Neural cell (in vitro differentiated cells): ENCODE measurements at regions not wholly inside any gene's neighbourhood (a gene's known extent, or its start where the extent isn't known, plus 50 kb on each side); places are given as distances from the start of the nearest gene placed in this dataset.

Experiments used
- H2AFZ ChIP-seq: fragments of 200-600, 300-800 bp; sonication (generic), shearing (Covaris generic); 2 replicates; pipeline ENCODE4 v1.6.0; 2014; ENCODE audit warnings: low read depth, mild to moderate bottlenecking, antibody characterized with exemption, low read length, moderate library complexity
- H3F3A ChIP-seq: fragments of 200-600 bp; shearing (Covaris generic); 2 replicates; pipeline ENCODE4 v1.6.1; 2016; ENCODE audit warnings: mild to moderate bottlenecking, moderate library complexity, mixed read lengths, antibody characterized with exemption, low read length; ENCODE audit not compliant: insufficient read depth, poor library complexity, severe bottlenecking
- H3K27ac ChIP-seq: fragments of 200-600, 300-800 bp; sonication (generic), shearing (Covaris generic); 2 replicates; pipeline ENCODE4 v1.5.1; 2014; ENCODE audit warnings: mild to moderate bottlenecking, low read length, moderate library complexity
- H3K27me3 ChIP-seq: fragments of 300-800, 200-600 bp; sonication (generic), shearing (Covaris generic); 2 replicates; pipeline ENCODE4 v1.6.0; 2014; ENCODE audit warnings: mild to moderate bottlenecking, low read depth, low read length, moderate library complexity; ENCODE audit not compliant: insufficient read depth
- H3K36me3 ChIP-seq: fragments of 300-800, 200-600 bp; sonication (generic), shearing (Covaris generic); 2 replicates; pipeline ENCODE4 v1.5.1; 2014; ENCODE audit warnings: mild to moderate bottlenecking, antibody characterized with exemption, low read length, moderate library complexity; ENCODE audit not compliant: insufficient read depth
- H3K4me2 ChIP-seq: fragments of 300-800, 200-600 bp; sonication (generic), shearing (Covaris generic); 2 replicates; pipeline ENCODE4 v1.6.0; 2014; ENCODE audit warnings: mild to moderate bottlenecking, low read length
- H3K4me3 ChIP-seq: fragments of 300-800, 200-600 bp; sonication (generic), shearing (Covaris generic); 2 replicates; pipeline ENCODE4 v1.5.1; 2014; ENCODE audit warnings: mild to moderate bottlenecking, low read length, moderate library complexity
- H3K79me2 ChIP-seq: fragments of 200-600 bp; shearing (Covaris generic); replicated peaks from 2 replicates; pipeline ENCODE4 v1.6.0; 2014; ENCODE audit warnings: mild to moderate bottlenecking, low read length, moderate library complexity; ENCODE audit not compliant: insufficient read depth
- H3K9ac ChIP-seq: fragments of 300-800, 200-600 bp; sonication (generic), shearing (Covaris generic); 2 replicates; pipeline ENCODE4 v1.6.1; 2016; ENCODE audit warnings: mild to moderate bottlenecking, low read length, mixed read lengths
- H3K9me2 ChIP-seq: fragments of 200-600 bp; shearing (Covaris generic); 2 replicates; pipeline ENCODE4 v1.6.1; 2016; ENCODE audit warnings: mild to moderate bottlenecking, low read length, mixed read lengths; ENCODE audit not compliant: insufficient read depth
- H3K9me3 ChIP-seq: fragments of 200-600, 300-800 bp; sonication (generic), shearing (Covaris generic); 2 replicates; pipeline ENCODE4 v1.6.1; 2016; ENCODE audit warnings: mild to moderate bottlenecking, mixed run types, low read length, moderate library complexity, mixed read lengths
- H4K20me1 ChIP-seq: fragments of 200-600 bp; shearing (Covaris generic); 2 replicates; pipeline ENCODE4 v1.6.1; 2016; ENCODE audit warnings: mild to moderate bottlenecking, mixed run types; ENCODE audit not compliant: insufficient read depth
- EP300 ChIP-seq: fragments of 450-650 bp; conservative IDR thresholded peaks from 2 replicates; pipeline ENCODE4 v1.6.1; 2014; ENCODE audit warnings: antibody characterized with exemption, mild to moderate bottlenecking, moderate library complexity; ENCODE audit not compliant: poor library complexity, severe bottlenecking
- EZH2 ChIP-seq: fragments of 200-600, 300-800 bp; shearing (Covaris generic), sonication (generic); IDR thresholded peaks from 2 replicates; pipeline ENCODE4 v1.6.1; 2014; ENCODE audit warnings: antibody characterized with exemption, low read length, borderline replicate concordance, mild to moderate bottlenecking; ENCODE audit not compliant: insufficient read depth, poor library complexity, severe bottlenecking
- MXI1 ChIP-seq: fragments of 450-650 bp; conservative IDR thresholded peaks from 2 replicates; pipeline ENCODE4 v1.6.1; 2014; ENCODE audit warnings: antibody characterized with exemption, mild to moderate bottlenecking; ENCODE audit not compliant: poor library complexity, severe bottlenecking
- POLR2AphosphoS5 ChIP-seq: IDR thresholded peaks from 2 replicates; pipeline ENCODE4 v1.6.1; 2012
- RAD21 ChIP-seq: fragments of 450-650 bp; conservative IDR thresholded peaks from 2 replicates; pipeline ENCODE4 v1.6.1; 2014; ENCODE audit warnings: antibody characterized with exemption, mild to moderate bottlenecking, moderate library complexity
- REST ChIP-seq: IDR thresholded peaks from 2 replicates; pipeline ENCODE4 v1.6.1; 2012; ENCODE audit warnings: borderline replicate concordance
- SMC3 ChIP-seq: fragments of 450-650 bp; conservative IDR thresholded peaks from 2 replicates; pipeline ENCODE4 v1.6.1; 2014; ENCODE audit warnings: antibody characterized with exemption, mild to moderate bottlenecking, moderate library complexity; ENCODE audit not compliant: poor library complexity
- TAF1 ChIP-seq: IDR thresholded peaks from 2 replicates; pipeline ENCODE4 v1.6.1; 2012; ENCODE audit warnings: low read depth
- TF ChIP-seq, protein P1 (sequence below): fragments of 450-650 bp; IDR thresholded peaks from 2 replicates; pipeline ENCODE4 v1.5.1; 2014; ENCODE audit warnings: antibody characterized with exemption, mild to moderate bottlenecking, moderate library complexity; ENCODE audit not compliant: poor library complexity, severe bottlenecking

DNA sequence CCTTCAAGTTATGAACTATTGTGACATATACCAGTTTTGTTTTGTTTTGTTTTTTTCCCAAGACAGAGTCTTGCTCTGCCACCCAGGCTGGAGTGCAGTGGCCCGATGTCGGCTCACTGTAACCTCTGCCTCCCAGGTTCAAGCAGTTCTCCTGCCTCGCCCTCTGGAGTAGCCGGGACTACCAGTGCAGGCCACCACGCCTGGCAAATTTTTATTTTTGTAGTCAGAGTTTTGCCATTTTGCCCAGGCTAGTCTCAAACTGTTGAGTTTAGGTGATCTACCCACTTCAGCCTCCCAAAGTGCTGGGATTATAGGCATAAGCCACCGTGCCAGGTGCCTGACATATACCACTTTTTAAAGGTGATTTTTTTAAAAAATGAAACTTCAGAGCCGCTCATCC is 74.6 kb downstream of the ARRDC4 start:
- Histone ChIP-seq H3K4me3 (no peak overlapping the region), H3K9me3 (no peaks in the 10 kb centered on the region), H3K9me2 (no peaks in the 10 kb centered on the region), H3F3A (no peaks in the 10 kb centered on the region), H3K27ac (no peak overlapping the region), H2AFZ (no peak overlapping the region), H3K27me3 (no peaks in the 10 kb centered on the region), H4K20me1 (no peaks in the 10 kb centered on the region), H3K9ac (no peak overlapping the region), H3K79me2 (no peaks in the 10 kb centered on the region), H3K4me2 (no peak overlapping the region), H3K36me3 (no peaks in the 10 kb centered on the region)
- no peak for TF ChIP-seq EZH2
- no peak for TF ChIP-seq REST
- no peak for TF ChIP-seq EP300
- TF ChIP-seq SMC3, result no peak
- TF ChIP-seq, protein P1, sequence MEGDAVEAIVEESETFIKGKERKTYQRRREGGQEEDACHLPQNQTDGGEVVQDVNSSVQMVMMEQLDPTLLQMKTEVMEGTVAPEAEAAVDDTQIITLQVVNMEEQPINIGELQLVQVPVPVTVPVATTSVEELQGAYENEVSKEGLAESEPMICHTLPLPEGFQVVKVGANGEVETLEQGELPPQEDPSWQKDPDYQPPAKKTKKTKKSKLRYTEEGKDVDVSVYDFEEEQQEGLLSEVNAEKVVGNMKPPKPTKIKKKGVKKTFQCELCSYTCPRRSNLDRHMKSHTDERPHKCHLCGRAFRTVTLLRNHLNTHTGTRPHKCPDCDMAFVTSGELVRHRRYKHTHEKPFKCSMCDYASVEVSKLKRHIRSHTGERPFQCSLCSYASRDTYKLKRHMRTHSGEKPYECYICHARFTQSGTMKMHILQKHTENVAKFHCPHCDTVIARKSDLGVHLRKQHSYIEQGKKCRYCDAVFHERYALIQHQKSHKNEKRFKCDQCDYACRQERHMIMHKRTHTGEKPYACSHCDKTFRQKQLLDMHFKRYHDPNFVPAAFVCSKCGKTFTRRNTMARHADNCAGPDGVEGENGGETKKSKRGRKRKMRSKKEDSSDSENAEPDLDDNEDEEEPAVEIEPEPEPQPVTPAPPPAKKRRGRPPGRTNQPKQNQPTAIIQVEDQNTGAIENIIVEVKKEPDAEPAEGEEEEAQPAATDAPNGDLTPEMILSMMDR, result no peak
- no peak for TF ChIP-seq RAD21
- no peak for TF ChIP-seq TAF1
- no peak for TF ChIP-seq POLR2AphosphoS5
- TF ChIP-seq MXI1, result no peak

DNA sequence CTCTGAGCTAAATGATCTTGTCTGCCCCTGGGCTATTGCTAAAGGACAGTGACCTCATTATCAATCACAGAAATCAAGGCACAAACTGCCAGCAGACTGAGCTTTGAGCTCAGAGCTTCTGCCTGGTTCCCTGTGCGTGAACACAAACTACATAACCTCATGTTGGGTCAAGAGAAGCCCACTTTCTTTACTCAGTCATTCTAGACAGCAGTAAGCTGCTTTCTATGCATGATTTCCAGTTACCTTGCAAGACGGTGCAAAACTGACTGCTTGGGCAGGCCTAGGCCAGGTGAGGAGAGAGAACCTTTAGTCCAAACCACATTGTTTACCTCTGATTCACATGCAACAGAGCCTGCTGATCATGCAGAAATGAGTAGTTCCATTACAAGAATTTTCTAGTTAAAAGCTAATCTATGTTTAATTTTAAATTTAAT is 75.1 kb downstream of the ARRDC4 start:
- Histone ChIP-seq H3F3A (no peaks in the 10 kb centered on the region), H3K9ac (no peak overlapping the region), H3K79me2 (no peaks in the 10 kb centered on the region), H3K27ac (no peak overlapping the region), H3K36me3 (no peaks in the 10 kb centered on the region), H3K4me3 (no peak overlapping the region), H2AFZ (no peak overlapping the region), H4K20me1 (no peaks in the 10 kb centered on the region), H3K4me2 (no peak overlapping the region), H3K9me3 (no peaks in the 10 kb centered on the region), H3K9me2 (no peaks in the 10 kb centered on the region), H3K27me3 (no peaks in the 10 kb centered on the region)
- TF ChIP-seq EP300 (no peak), RAD21 (no peak), MXI1 (no peak), REST (no peak), TAF1 (no peak), SMC3 (no peak), EZH2 (no peak), POLR2AphosphoS5 (no peak)
- TF ChIP-seq, protein P1, result no peak
